ENCODE measurements at regions not wholly inside any gene's neighbourhood (a gene's known extent, or its start where the extent isn't known, plus 50 kb on each side); places are given as distances from the start of the nearest gene placed in this dataset.

- in situ Hi-C loops (cut with HindIII; ENCODE audit: low sequenced_read_pairs) = no loop called here
These were observed 357.3 kb upstream of the XYLT1 start for GRCh38 chr16:17828012-17828411.

GRCh38 chr16:17827313-17827712, 356.6 kb upstream of the XYLT1 start:
- in situ Hi-C loops (cut with HindIII; ENCODE audit: low sequenced_read_pairs) = no loop called here

- in situ Hi-C loops (cut with HindIII; ENCODE audit: low sequenced_read_pairs) = no loop called here
These were observed 347.2 kb upstream of the XYLT1 start for GRCh38 chr16:17817943-17818342.

GRCh38 chr16:17817260-17817659, 346.5 kb upstream of the XYLT1 start:
- in situ Hi-C loops (cut with HindIII; ENCODE audit: low sequenced_read_pairs) = no loop called here

GRCh38 chr16:17812771-17813170, 342.0 kb upstream of the XYLT1 start:
- in situ Hi-C loops (cut with HindIII; ENCODE audit: low sequenced_read_pairs) = no loop called here

GRCh38 chr16:17804857-17805256, 334.1 kb upstream of the XYLT1 start:
- in situ Hi-C loops (cut with HindIII; ENCODE audit: low sequenced_read_pairs) = no loop called here

- in situ Hi-C loops (cut with HindIII; ENCODE audit: low sequenced_read_pairs) = no loop called here
These were observed 333.1 kb upstream of the XYLT1 start for GRCh38 chr16:17803625-17804410.

GRCh38 chr16:17802571-17802970, 331.8 kb upstream of the XYLT1 start:
- in situ Hi-C loops (cut with HindIII; ENCODE audit: low sequenced_read_pairs) = no loop called here

GRCh38 chr16:17801068-17801467, 330.3 kb upstream of the XYLT1 start:
- in situ Hi-C loops (cut with HindIII; ENCODE audit: low sequenced_read_pairs) = no loop called here

- in situ Hi-C loops (cut with HindIII; ENCODE audit: low sequenced_read_pairs) = no loop called here
These were observed 328.0 kb upstream of the XYLT1 start for GRCh38 chr16:17798716-17799115.

- in situ Hi-C loops (cut with HindIII; ENCODE audit: low sequenced_read_pairs) = no loop called here
These were observed 322.6 kb upstream of the XYLT1 start for GRCh38 chr16:17793354-17793753.

- in situ Hi-C loops (cut with HindIII; ENCODE audit: low sequenced_read_pairs) = no loop called here
These were observed 313.3 kb upstream of the XYLT1 start for GRCh38 chr16:17784073-17784472.

GRCh38 chr16:17780181-17780580, 309.4 kb upstream of the XYLT1 start:
- in situ Hi-C loops (cut with HindIII; ENCODE audit: low sequenced_read_pairs) = no loop called here

GRCh38 chr16:17777408-17777863, 306.7 kb upstream of the XYLT1 start:
- in situ Hi-C loops (cut with HindIII; ENCODE audit: low sequenced_read_pairs) = no loop called here

GRCh38 chr16:17776888-17777287, 306.1 kb upstream of the XYLT1 start:
- in situ Hi-C loops (cut with HindIII; ENCODE audit: low sequenced_read_pairs) = no loop called here

GRCh38 chr16:17776465-17776864, 305.7 kb upstream of the XYLT1 start:
- in situ Hi-C loops (cut with HindIII; ENCODE audit: low sequenced_read_pairs) = no loop called here

- in situ Hi-C loops (cut with HindIII; ENCODE audit: low sequenced_read_pairs) = no loop called here
These were observed 304.3 kb upstream of the XYLT1 start for GRCh38 chr16:17775061-17775460.

GRCh38 chr16:17773698-17774101, 302.9 kb upstream of the XYLT1 start:
- in situ Hi-C loops (cut with HindIII; ENCODE audit: low sequenced_read_pairs) = no loop called here

- in situ Hi-C loops (cut with HindIII; ENCODE audit: low sequenced_read_pairs) = no loop called here
These were observed 299.3 kb upstream of the XYLT1 start for GRCh38 chr16:17770104-17770503.

- in situ Hi-C loops (cut with HindIII; ENCODE audit: low sequenced_read_pairs) = no loop called here
These were observed 298.3 kb upstream of the XYLT1 start for GRCh38 chr16:17769065-17769464.

GRCh38 chr16:17768257-17768656, 297.5 kb upstream of the XYLT1 start:
- in situ Hi-C loops (cut with HindIII; ENCODE audit: low sequenced_read_pairs) = no loop called here

- in situ Hi-C loops (cut with HindIII; ENCODE audit: low sequenced_read_pairs) = no loop called here
These were observed 295.3 kb upstream of the XYLT1 start for GRCh38 chr16:17766012-17766411.

Measured in endothelial cell of hepatic sinusoid (primary cell).